Hematopoietic multipotent progenitor cell treated with erythropoietin and hydrocortisone succinate and interleukin-3 and kit ligand, for 17 days (in vitro differentiated cells): ENCODE measurements at regions not wholly inside any gene's neighbourhood (a gene's known extent, or its start where the extent isn't known, plus 50 kb on each side); places are given as distances from the start of the nearest gene placed in this dataset.
"Not testable (repeated sequence)": the region's sequence is repeated elsewhere in the genome, so short reads cannot be mapped to it uniquely, and the experiment has no call there.

Experiments
- DNase-seq: peaks from one replicate; pipeline ENCODE4 v3.0.0-alpha.2; 2015; ENCODE audit warnings: low spot score

GRCh38 chr2:136281281-136282114 is 163.5 kb upstream of the CXCR4 start:
- no peak for DNase-seq

GRCh38 chr2:136266346-136266745 is 148.4 kb upstream of the CXCR4 start:
- not testable (repeated sequence) for DNase-seq

GRCh38 chr2:136259551-136259950 is 141.6 kb upstream of the CXCR4 start:
- DNase-seq, result no peak

- DNase-seq, result no peak
Measured at GRCh38 chr2:136257893-136258292, 139.9 kb upstream of the CXCR4 start.

- DNase-seq, result no peak
Measured at GRCh38 chr2:136255648-136256461, 137.9 kb upstream of the CXCR4 start.

- DNase-seq, result no peak
Measured at GRCh38 chr2:136255127-136255526, 137.2 kb upstream of the CXCR4 start.

GRCh38 chr2:136254681-136255080 is 136.7 kb upstream of the CXCR4 start:
- DNase-seq, result no peak

- no peak for DNase-seq
Measured at GRCh38 chr2:136253288-136254004, 135.5 kb upstream of the CXCR4 start.

- no peak for DNase-seq
Measured at GRCh38 chr2:136251885-136252585, 134.1 kb upstream of the CXCR4 start.

GRCh38 chr2:136251197-136251884 is 133.4 kb upstream of the CXCR4 start:
- DNase-seq, result no peak

- DNase-seq, result no peak
Measured at GRCh38 chr2:136250131-136250530, 132.2 kb upstream of the CXCR4 start.

- DNase-seq, result no peak
Measured at GRCh38 chr2:136248907-136249306, 131.0 kb upstream of the CXCR4 start.

GRCh38 chr2:136248242-136248641 is 130.3 kb upstream of the CXCR4 start:
- DNase-seq, result no peak

- no peak for DNase-seq
Measured at GRCh38 chr2:136247204-136247950, 129.4 kb upstream of the CXCR4 start.

- no peak for DNase-seq
Measured at GRCh38 chr2:136246086-136246669, 128.2 kb upstream of the CXCR4 start.

- DNase-seq, result no peak
Measured at GRCh38 chr2:136245211-136245610, 127.3 kb upstream of the CXCR4 start.

- no peak for DNase-seq
Measured at GRCh38 chr2:136244536-136244885, 126.6 kb upstream of the CXCR4 start.

- DNase-seq, result no peak
Measured at GRCh38 chr2:136243638-136244535, 125.9 kb upstream of the CXCR4 start.

- DNase-seq, result no peak
Measured at GRCh38 chr2:136242687-136243277, 124.8 kb upstream of the CXCR4 start.
